ENCODE measurements at regions not wholly inside any gene's neighbourhood (a gene's known extent, or its start where the extent isn't known, plus 50 kb on each side); places are given as distances from the start of the nearest gene placed in this dataset.

- H3K36me3 ChIP-seq = no peaks in the 10 kb centered on the region
- no peaks in the 10 kb centered on the region for H3K4me1 ChIP-seq
- H3K4me3 ChIP-seq = no peak overlapping the region
- intact Hi-C loops (cut with micrococcal nuclease) = no loop called here
- H3K27me3 ChIP-seq (ENCODE audit: low read depth) = peaks cover 43% of the 10 kb centered on the region
- TF ChIP-seq, protein P1, sequence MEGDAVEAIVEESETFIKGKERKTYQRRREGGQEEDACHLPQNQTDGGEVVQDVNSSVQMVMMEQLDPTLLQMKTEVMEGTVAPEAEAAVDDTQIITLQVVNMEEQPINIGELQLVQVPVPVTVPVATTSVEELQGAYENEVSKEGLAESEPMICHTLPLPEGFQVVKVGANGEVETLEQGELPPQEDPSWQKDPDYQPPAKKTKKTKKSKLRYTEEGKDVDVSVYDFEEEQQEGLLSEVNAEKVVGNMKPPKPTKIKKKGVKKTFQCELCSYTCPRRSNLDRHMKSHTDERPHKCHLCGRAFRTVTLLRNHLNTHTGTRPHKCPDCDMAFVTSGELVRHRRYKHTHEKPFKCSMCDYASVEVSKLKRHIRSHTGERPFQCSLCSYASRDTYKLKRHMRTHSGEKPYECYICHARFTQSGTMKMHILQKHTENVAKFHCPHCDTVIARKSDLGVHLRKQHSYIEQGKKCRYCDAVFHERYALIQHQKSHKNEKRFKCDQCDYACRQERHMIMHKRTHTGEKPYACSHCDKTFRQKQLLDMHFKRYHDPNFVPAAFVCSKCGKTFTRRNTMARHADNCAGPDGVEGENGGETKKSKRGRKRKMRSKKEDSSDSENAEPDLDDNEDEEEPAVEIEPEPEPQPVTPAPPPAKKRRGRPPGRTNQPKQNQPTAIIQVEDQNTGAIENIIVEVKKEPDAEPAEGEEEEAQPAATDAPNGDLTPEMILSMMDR (IDR thresholded peaks at IDR 0.05; ENCODE audit: borderline replicate concordance) = no peak
- H3K27ac ChIP-seq (replicated peaks) = no peak overlapping the region
- DNase-seq = no peak
- peaks cover 2% of the 10 kb centered on the region for H3K9me3 ChIP-seq (replicated peaks)
These were observed 82.9 kb upstream of the FOXF1 start for GRCh38 chr16:86427433-86427851.

GRCh38 chr16:86428729-86429517, 81.4 kb upstream of the FOXF1 start:
- Histone ChIP-seq H3K4me3 (no peak overlapping the region), H3K27ac (replicated peaks) (no peak overlapping the region), H3K9me3 (replicated peaks) (no peaks in the 10 kb centered on the region), H3K27me3 (ENCODE audit: low read depth) (peaks cover 50% of the 10 kb centered on the region), H3K36me3 (no peaks in the 10 kb centered on the region), H3K4me1 (no peaks in the 10 kb centered on the region)
- peak; percentile 26 for DNase-seq
- TF ChIP-seq, protein P1 (IDR thresholded peaks at IDR 0.05; ENCODE audit: borderline replicate concordance) = no peak
- intact Hi-C loops (cut with micrococcal nuclease) = no loop called here

DNA sequence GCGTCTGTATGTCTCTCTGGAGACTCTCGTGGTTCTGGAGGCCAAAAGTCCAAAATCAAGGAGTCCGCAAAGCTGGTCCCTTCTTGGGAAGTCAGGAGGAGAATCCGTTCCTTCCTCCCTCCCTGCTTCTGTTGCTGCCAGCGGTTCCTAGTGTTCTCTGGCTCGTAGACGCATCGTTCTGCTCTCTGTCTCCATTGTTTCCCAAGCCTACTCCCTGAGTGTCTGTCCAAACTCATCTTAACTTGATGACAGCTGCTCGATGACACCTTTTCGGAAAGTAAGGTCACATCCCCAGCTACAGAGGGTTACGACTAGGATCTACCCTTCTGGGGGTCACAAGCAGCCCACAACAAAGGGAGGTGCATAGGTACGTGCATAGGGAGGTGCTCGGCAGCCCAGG, 80.7 kb upstream of the FOXF1 start:
- Histone ChIP-seq H3K9me3 (replicated peaks) (no peaks in the 10 kb centered on the region), H3K4me1 (no peaks in the 10 kb centered on the region), H3K36me3 (no peaks in the 10 kb centered on the region), H3K4me3 (no peak overlapping the region), H3K27ac (replicated peaks) (no peak overlapping the region), H3K27me3 (ENCODE audit: low read depth) (peaks cover 49% of the 10 kb centered on the region)
- no peak for DNase-seq
- intact Hi-C loops (cut with micrococcal nuclease) = no loop called here
- TF ChIP-seq, protein P1 (IDR thresholded peaks at IDR 0.05; ENCODE audit: borderline replicate concordance) = no peak

- intact Hi-C loops (cut with micrococcal nuclease) = no loop called here
- H3K36me3 ChIP-seq = no peaks in the 10 kb centered on the region
- no peaks in the 10 kb centered on the region for H3K4me1 ChIP-seq
- H3K27me3 ChIP-seq (ENCODE audit: low read depth) = peaks cover 47% of the 10 kb centered on the region
- no peaks in the 10 kb centered on the region for H3K9me3 ChIP-seq (replicated peaks)
- no peak for DNase-seq
- H3K4me3 ChIP-seq = no peak overlapping the region
- TF ChIP-seq, protein P1 (IDR thresholded peaks at IDR 0.05; ENCODE audit: borderline replicate concordance) = no peak
- H3K27ac ChIP-seq (replicated peaks) = no peak overlapping the region
These were observed 79.5 kb upstream of the FOXF1 start for GRCh38 chr16:86430814-86431213.

- no peaks in the 10 kb centered on the region for H3K9me3 ChIP-seq (replicated peaks)
- TF ChIP-seq, protein P1 (IDR thresholded peaks at IDR 0.05; ENCODE audit: borderline replicate concordance) = no peak
- peaks cover 49% of the 10 kb centered on the region for H3K27me3 ChIP-seq (ENCODE audit: low read depth)
- no peak overlapping the region for H3K27ac ChIP-seq (replicated peaks)
- intact Hi-C loops (cut with micrococcal nuclease) = no loop called here
- H3K4me1 ChIP-seq = no peaks in the 10 kb centered on the region
- no peaks in the 10 kb centered on the region for H3K36me3 ChIP-seq
- DNase-seq = no peak
- no peak overlapping the region for H3K4me3 ChIP-seq
These were observed 78.8 kb upstream of the FOXF1 start for GRCh38 chr16:86431540-86431939.
